HepG2 (cell line): ENCODE measurements at regions not wholly inside any gene's neighbourhood (a gene's known extent, or its start where the extent isn't known, plus 50 kb on each side); places are given as distances from the start of the nearest gene placed in this dataset.

Source experiments
- CBX1 ChIP-seq: IDR thresholded peaks from one replicate; pipeline ENCODE4 v1.6.1; 2016; ENCODE audit warnings: antibody characterized with exemption, low read depth
- CCAR2 ChIP-seq: fragments of 200-400 bp; formaldehyde crosslinking; optimal IDR thresholded peaks from 2 replicates; pipeline ENCODE3; 2018; ENCODE audit warnings: low read depth, mild to moderate bottlenecking, low read length, moderate library complexity
- POLR2AphosphoS5 ChIP-seq: IDR thresholded peaks from 2 replicates; pipeline ENCODE4 v1.6.1; 2012; ENCODE audit warnings: low read depth, low read length
- TF ChIP-seq, protein P1 (sequence below): sonication (generic); formaldehyde crosslinking; IDR thresholded peaks from 2 replicates; pipeline ENCODE4 v1.4.0; 2020; ENCODE audit warnings: missing genetic modification reagents

DNA sequence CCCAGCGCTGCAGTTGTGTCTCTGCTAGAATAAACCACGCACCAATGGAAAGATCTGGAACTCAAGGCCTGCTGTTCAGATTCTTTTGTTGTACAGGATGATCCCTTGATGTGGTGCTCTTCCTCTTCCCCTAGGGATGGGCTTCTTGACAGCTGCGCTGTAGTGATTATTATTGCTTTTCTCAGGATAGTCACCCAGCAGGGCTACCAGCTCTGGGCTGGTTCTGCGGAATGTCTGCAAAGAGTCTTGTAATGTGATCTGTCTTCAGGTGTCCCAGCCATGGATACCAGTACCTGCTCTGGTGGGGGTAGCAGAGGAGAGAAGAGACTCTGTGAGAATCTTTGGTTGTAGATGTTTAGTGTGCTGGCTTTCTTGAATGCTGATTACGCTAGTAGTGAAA is 974.2 kb downstream of the NSUN3 start:
- TF ChIP-seq CCAR2, result no peak
- no peak for TF ChIP-seq CBX1
- TF ChIP-seq, protein P1, sequence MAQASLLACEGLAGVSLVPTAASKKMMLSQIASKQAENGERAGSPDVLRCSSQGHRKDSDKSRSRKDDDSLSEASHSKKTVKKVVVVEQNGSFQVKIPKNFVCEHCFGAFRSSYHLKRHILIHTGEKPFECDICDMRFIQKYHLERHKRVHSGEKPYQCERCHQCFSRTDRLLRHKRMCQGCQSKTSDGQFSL, result no peak
- no peak for TF ChIP-seq POLR2AphosphoS5
